DMS 273 (cell line): ENCODE measurements at regions not wholly inside any gene's neighbourhood (a gene's known extent, or its start where the extent isn't known, plus 50 kb on each side); places are given as distances from the start of the nearest gene placed in this dataset.

Experiments
- DNase-seq: peaks from one replicate; lab custom pipeline; 2025; ENCODE audit not compliant: unreplicated experiment; lab: John Stamatoyannopoulos, UW

GRCh38 chr11:70755410-70756158 lies 357.3 kb downstream of the CTTN start:
- peak; percentile 84 for DNase-seq

- DNase-seq: no peak
Observed at GRCh38 chr11:70756341-70756740, 358.0 kb downstream of the CTTN start.

- DNase-seq: no peak
Observed at GRCh38 chr11:70756756-70757155, 358.4 kb downstream of the CTTN start.

- DNase-seq: no peak
Observed at GRCh38 chr11:70757241-70757640, 358.9 kb downstream of the CTTN start.

GRCh38 chr11:70758206-70758605 lies 359.9 kb downstream of the CTTN start:
- no peak for DNase-seq

GRCh38 chr11:70759846-70760245 lies 361.5 kb downstream of the CTTN start:
- DNase-seq: no peak

GRCh38 chr11:70760416-70761020 lies 362.2 kb downstream of the CTTN start:
- DNase-seq: no peak

- peak; percentile 3 for DNase-seq
Observed at GRCh38 chr11:70761094-70761907, 363.0 kb downstream of the CTTN start.

- no peak for DNase-seq
Observed at GRCh38 chr11:70761908-70762337, 363.6 kb downstream of the CTTN start.

GRCh38 chr11:70762810-70763209 lies 364.5 kb downstream of the CTTN start:
- no peak for DNase-seq

- DNase-seq: peak; percentile 3
Observed at GRCh38 chr11:70763606-70764005, 365.3 kb downstream of the CTTN start.

- DNase-seq: no peak
Observed at GRCh38 chr11:70764356-70764905, 366.1 kb downstream of the CTTN start.

GRCh38 chr11:70766901-70767300 lies 368.6 kb downstream of the CTTN start:
- DNase-seq: no peak

GRCh38 chr11:70768346-70769095 lies 370.2 kb downstream of the CTTN start:
- DNase-seq: no peak

- no peak for DNase-seq
Observed at GRCh38 chr11:70769106-70769505, 370.8 kb downstream of the CTTN start.

GRCh38 chr11:70769521-70769920 lies 371.2 kb downstream of the CTTN start:
- no peak for DNase-seq

GRCh38 chr11:70771099-70771885 lies 373.0 kb downstream of the CTTN start:
- no peak for DNase-seq

- no peak for DNase-seq
Observed at GRCh38 chr11:70772950-70773349, 374.6 kb downstream of the CTTN start.

GRCh38 chr11:70775386-70776075 lies 377.2 kb downstream of the CTTN start:
- DNase-seq: no peak
